ENCODE measurements at regions not wholly inside any gene's neighbourhood (a gene's known extent, or its start where the extent isn't known, plus 50 kb on each side); places are given as distances from the start of the nearest gene placed in this dataset.

- TF ChIP-seq CTCF (IDR thresholded peaks at IDR 0.05; ENCODE audit: poor library complexity, severe bottlenecking) (no peak), POLR2AphosphoS5 (IDR thresholded peaks at IDR 0.05) (no peak), SMC3 (conservative IDR thresholded peaks at IDR 0.05; ENCODE audit: poor library complexity) (no peak), EP300 (conservative IDR thresholded peaks at IDR 0.05; ENCODE audit: poor library complexity, severe bottlenecking) (no peak), MXI1 (conservative IDR thresholded peaks at IDR 0.05; ENCODE audit: poor library complexity, severe bottlenecking) (no peak), EZH2 (IDR thresholded peaks at IDR 0.05; ENCODE audit: borderline replicate concordance, insufficient read depth, low read length, poor library complexity, severe bottlenecking) (no peak)
Measured at GRCh38 chr3:166510382-166510781, 673.2 kb upstream of the BCHE start.

Measured in neural cell (in vitro differentiated cells).